Loucy (cell line): ENCODE measurements at regions not wholly inside any gene's neighbourhood (a gene's known extent, or its start where the extent isn't known, plus 50 kb on each side); places are given as distances from the start of the nearest gene placed in this dataset.

Experiments
- H2AFZ ChIP-seq: fragments of 200-600 bp; sonication (generic); 2 replicates; pipeline ENCODE4 v1.6.0; 2016; ENCODE audit warnings: antibody characterized with exemption, mild to moderate bottlenecking, low read length, moderate library complexity
- H3F3A ChIP-seq: fragments of 200-600 bp; 2 replicates; pipeline ENCODE4 v1.6.0; 2016; ENCODE audit warnings: antibody characterized with exemption, low read depth, mild to moderate bottlenecking
- H3K27me3 ChIP-seq: fragments of 200-600 bp; sonication (generic); 2 replicates; pipeline ENCODE4 v1.6.1; 2014; ENCODE audit warnings: low read length, mild to moderate bottlenecking; ENCODE audit not compliant: insufficient read depth, poor library complexity, severe bottlenecking
- H3K36me3 ChIP-seq: fragments of 200-600 bp; sonication (generic); 2 replicates; pipeline ENCODE4 v1.6.1; 2016; ENCODE audit warnings: low read length; ENCODE audit not compliant: insufficient read depth
- H3K4me1 ChIP-seq: fragments of 200-600 bp; sonication (generic); 2 replicates; pipeline ENCODE4 v1.5.1; 2014; ENCODE audit warnings: low read length, mild to moderate bottlenecking; ENCODE audit not compliant: insufficient read depth, poor library complexity, severe bottlenecking
- H3K4me2 ChIP-seq: fragments of 200-600 bp; sonication (generic); 2 replicates; pipeline ENCODE4 v1.6.0; 2014; ENCODE audit warnings: antibody characterized with exemption, low read length, low read depth, mild to moderate bottlenecking; ENCODE audit not compliant: poor library complexity, severe bottlenecking
- H3K4me3 ChIP-seq: fragments of 200-600 bp; sonication (generic); 2 replicates; pipeline ENCODE4 v1.5.1; 2014; ENCODE audit warnings: low read length, mild to moderate bottlenecking, mixed read lengths; ENCODE audit not compliant: poor library complexity, severe bottlenecking
- H3K79me2 ChIP-seq: fragments of 200-600 bp; sonication (generic); 2 replicates; pipeline ENCODE4 v1.6.1; 2014; ENCODE audit warnings: low read length; ENCODE audit not compliant: insufficient read depth
- H3K9ac ChIP-seq: fragments of 200-600 bp; sonication (generic); 2 replicates; pipeline ENCODE4 v1.6.0; 2014; ENCODE audit warnings: mild to moderate bottlenecking, low read depth, low read length, moderate library complexity; ENCODE audit not compliant: poor library complexity, severe bottlenecking
- H3K9me2 ChIP-seq: fragments of 200-600 bp; sonication (generic); replicated peaks from 2 replicates; pipeline ENCODE4 v1.6.1; 2016; ENCODE audit warnings: low read depth, low read length, mixed read lengths
- H3K9me3 ChIP-seq: fragments of 200-600 bp; sonication (generic); 2 replicates; pipeline ENCODE4 v1.6.1; 2014; ENCODE audit warnings: mild to moderate bottlenecking, antibody characterized with exemption, low read length, low read depth; ENCODE audit not compliant: insufficient read depth
- H4K20me1 ChIP-seq: fragments of 200-600 bp; sonication (generic); 2 replicates; pipeline ENCODE4 v1.6.0; 2014; ENCODE audit warnings: antibody characterized with exemption, low read length, mild to moderate bottlenecking; ENCODE audit not compliant: insufficient read depth, poor library complexity, severe bottlenecking
- CTCF ChIP-seq: fragments of 200-600 bp; sonication (generic); conservative IDR thresholded peaks from 2 replicates; pipeline ENCODE4 v1.5.1; 2014; ENCODE audit warnings: mild to moderate bottlenecking, antibody characterized with exemption, low read length
- EZH2phosphoT487 ChIP-seq: fragments of 200-600 bp; IDR thresholded peaks from 2 replicates; pipeline ENCODE4 v1.6.1; 2018; ENCODE audit warnings: antibody characterized with exemption, mild to moderate bottlenecking, moderate library complexity, borderline replicate concordance

DNA sequence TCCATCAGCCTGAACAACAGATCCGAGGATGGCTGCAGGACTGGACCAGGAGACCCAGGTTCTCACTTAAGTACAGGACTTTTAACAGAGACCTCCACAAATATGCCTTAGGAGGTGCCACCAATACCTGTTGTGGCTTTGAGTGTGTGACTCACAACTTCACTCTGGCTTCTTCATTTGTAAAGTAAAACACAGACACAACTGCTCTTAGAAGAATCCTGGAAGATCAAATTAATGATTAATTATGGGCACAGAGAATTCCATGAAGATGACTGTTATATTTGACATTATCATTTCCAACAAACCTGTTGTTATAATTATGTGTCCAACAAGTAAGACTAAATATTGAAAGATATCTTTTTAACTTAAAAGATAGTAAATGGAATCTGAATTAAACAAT, 481.4 kb upstream of the KLHL29 start:
- no peaks in the 10 kb centered on the region for H3F3A ChIP-seq
- no peak overlapping the region for H3K9ac ChIP-seq
- no peaks in the 10 kb centered on the region for H3K4me1 ChIP-seq
- H3K4me3 ChIP-seq, result no peak overlapping the region
- H3K27me3 ChIP-seq, result no peaks in the 10 kb centered on the region
- H3K4me2 ChIP-seq, result no peak overlapping the region
- no peaks in the 10 kb centered on the region for H4K20me1 ChIP-seq
- no peaks in the 10 kb centered on the region for H3K9me2 ChIP-seq
- no peaks in the 10 kb centered on the region for H3K79me2 ChIP-seq
- TF ChIP-seq CTCF, result no peak
- no peak for TF ChIP-seq EZH2phosphoT487
- no peaks in the 10 kb centered on the region for H3K9me3 ChIP-seq
- no peak overlapping the region for H2AFZ ChIP-seq
- no peaks in the 10 kb centered on the region for H3K36me3 ChIP-seq

DNA sequence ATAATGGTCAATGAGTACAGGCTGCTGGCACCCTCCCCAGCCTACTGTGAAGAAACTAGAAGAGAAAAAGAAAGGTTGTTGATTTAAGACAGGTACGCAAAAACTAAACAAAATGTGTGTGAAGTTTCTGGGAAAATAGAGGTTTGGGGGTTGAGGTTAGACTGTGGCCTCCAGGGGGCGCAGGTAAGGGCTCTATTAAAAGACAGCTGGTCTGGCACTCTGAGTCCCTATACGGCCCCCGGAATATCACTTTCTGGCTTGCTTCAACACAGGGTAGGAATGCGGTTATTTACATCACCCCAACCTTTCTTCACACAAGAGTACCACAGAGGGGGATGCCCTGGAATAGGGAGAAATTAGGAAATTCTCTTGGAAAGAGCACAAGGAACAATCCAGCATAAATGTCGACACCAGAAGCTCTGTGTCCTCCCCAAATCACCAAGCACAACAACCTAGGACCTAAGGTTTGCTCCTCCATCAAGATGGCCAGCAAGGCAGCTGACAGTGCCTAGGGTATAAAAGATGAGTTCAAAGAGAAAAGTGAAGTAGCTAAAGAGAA, 480.8 kb upstream of the KLHL29 start:
- no peaks in the 10 kb centered on the region for H3K36me3 ChIP-seq
- no peaks in the 10 kb centered on the region for H3K9me2 ChIP-seq
- no peaks in the 10 kb centered on the region for H3K4me1 ChIP-seq
- H3K9me3 ChIP-seq, result no peaks in the 10 kb centered on the region
- H2AFZ ChIP-seq, result no peak overlapping the region
- no peak overlapping the region for H3K9ac ChIP-seq
- no peaks in the 10 kb centered on the region for H3K79me2 ChIP-seq
- H3F3A ChIP-seq, result no peaks in the 10 kb centered on the region
- no peak overlapping the region for H3K4me3 ChIP-seq
- H4K20me1 ChIP-seq, result no peaks in the 10 kb centered on the region
- H3K27me3 ChIP-seq, result no peaks in the 10 kb centered on the region
- TF ChIP-seq EZH2phosphoT487, result no peak
- TF ChIP-seq CTCF, result peak; percentile 66
- no peak overlapping the region for H3K4me2 ChIP-seq

- no peak overlapping the region for H3K9ac ChIP-seq
- H3K4me2 ChIP-seq, result no peak overlapping the region
- TF ChIP-seq EZH2phosphoT487 (no peak), CTCF (no peak)
- no peak overlapping the region for H2AFZ ChIP-seq
- no peaks in the 10 kb centered on the region for H4K20me1 ChIP-seq
- H3K4me3 ChIP-seq, result no peak overlapping the region
- no peaks in the 10 kb centered on the region for H3K27me3 ChIP-seq
- H3K9me2 ChIP-seq, result no peaks in the 10 kb centered on the region
- no peaks in the 10 kb centered on the region for H3K9me3 ChIP-seq
- H3F3A ChIP-seq, result no peaks in the 10 kb centered on the region
- no peaks in the 10 kb centered on the region for H3K79me2 ChIP-seq
- H3K36me3 ChIP-seq, result no peaks in the 10 kb centered on the region
- H3K4me1 ChIP-seq, result no peaks in the 10 kb centered on the region
These were observed 477.6 kb upstream of the KLHL29 start for GRCh38 chr2:22907330-22907729.
